ENCODE measurements at regions not wholly inside any gene's neighbourhood (a gene's known extent, or its start where the extent isn't known, plus 50 kb on each side); places are given as distances from the start of the nearest gene placed in this dataset.

GRCh38 chr13:44024846-44025195 lies 145.1 kb downstream of the LACC1 start:
- TF ChIP-seq CTCF (conservative IDR thresholded peaks at IDR 0.05 in 1 of 2, IDR thresholded peaks at IDR 0.05 in 1 of 2; ENCODE audit: extremely low read depth in 1 of 2, insufficient read depth in 1 of 2, low read depth in 1 of 2, low read length in 2 of 2) (no peak), EZH2 (IDR thresholded peaks at IDR 0.05; ENCODE audit: borderline replicate concordance, low read length) (no peak)

Measured in mammary epithelial cell (primary cell).